ENCODE measurements at regions not wholly inside any gene's neighbourhood (a gene's known extent, or its start where the extent isn't known, plus 50 kb on each side); places are given as distances from the start of the nearest gene placed in this dataset.

GRCh38 chr3:94256888-94257813, 194.3 kb downstream of the NSUN3 start:
- TF ChIP-seq, protein P1, sequence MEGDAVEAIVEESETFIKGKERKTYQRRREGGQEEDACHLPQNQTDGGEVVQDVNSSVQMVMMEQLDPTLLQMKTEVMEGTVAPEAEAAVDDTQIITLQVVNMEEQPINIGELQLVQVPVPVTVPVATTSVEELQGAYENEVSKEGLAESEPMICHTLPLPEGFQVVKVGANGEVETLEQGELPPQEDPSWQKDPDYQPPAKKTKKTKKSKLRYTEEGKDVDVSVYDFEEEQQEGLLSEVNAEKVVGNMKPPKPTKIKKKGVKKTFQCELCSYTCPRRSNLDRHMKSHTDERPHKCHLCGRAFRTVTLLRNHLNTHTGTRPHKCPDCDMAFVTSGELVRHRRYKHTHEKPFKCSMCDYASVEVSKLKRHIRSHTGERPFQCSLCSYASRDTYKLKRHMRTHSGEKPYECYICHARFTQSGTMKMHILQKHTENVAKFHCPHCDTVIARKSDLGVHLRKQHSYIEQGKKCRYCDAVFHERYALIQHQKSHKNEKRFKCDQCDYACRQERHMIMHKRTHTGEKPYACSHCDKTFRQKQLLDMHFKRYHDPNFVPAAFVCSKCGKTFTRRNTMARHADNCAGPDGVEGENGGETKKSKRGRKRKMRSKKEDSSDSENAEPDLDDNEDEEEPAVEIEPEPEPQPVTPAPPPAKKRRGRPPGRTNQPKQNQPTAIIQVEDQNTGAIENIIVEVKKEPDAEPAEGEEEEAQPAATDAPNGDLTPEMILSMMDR (optimal IDR thresholded peaks at IDR 0.05 in 1 of 3, IDR thresholded peaks at IDR 0.05 in 1 of 3, conservative IDR thresholded peaks at IDR 0.05 in 1 of 3; ENCODE audit: extremely low read depth in 1 of 3, insufficient read depth in 2 of 3, low read length in 3 of 3), result no peak
- TF ChIP-seq EZH2 (IDR thresholded peaks at IDR 0.05; ENCODE audit: low read length), result no peak

Data from keratinocyte (primary cell).